Activated CD8-positive, alpha-beta memory T cell treated with anti-CD3 and anti-CD28 coated beads for 4 hours (primary cell): ENCODE measurements at regions not wholly inside any gene's neighbourhood (a gene's known extent, or its start where the extent isn't known, plus 50 kb on each side); places are given as distances from the start of the nearest gene placed in this dataset.

Source experiments
- DNase-seq, 2 donors: peaks; one replicate each; pipeline ENCODE4 v3.0.0-alpha.2; 2020; ENCODE audit warnings: low read depth in 2 of 2

DNA sequence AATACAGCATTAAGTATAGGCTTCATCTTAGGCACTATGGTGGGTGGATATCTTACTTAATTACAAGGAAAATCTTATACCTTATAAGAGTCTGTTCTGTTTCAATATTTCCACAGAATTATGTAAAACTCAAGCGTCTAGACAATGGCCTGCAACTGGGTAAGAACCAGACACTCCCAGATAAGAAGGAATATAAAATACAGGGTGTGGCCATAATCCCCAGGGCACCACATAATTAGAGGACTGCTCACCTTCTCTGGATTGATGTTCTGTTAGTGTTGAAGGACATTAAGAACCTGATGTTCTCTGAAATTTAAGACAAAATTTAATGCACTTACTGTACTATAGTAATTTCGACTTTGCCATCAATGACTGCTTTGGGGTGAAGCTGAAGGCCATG, 198.2 kb upstream of the ARSJ start:
- DNase-seq: no peak

DNA sequence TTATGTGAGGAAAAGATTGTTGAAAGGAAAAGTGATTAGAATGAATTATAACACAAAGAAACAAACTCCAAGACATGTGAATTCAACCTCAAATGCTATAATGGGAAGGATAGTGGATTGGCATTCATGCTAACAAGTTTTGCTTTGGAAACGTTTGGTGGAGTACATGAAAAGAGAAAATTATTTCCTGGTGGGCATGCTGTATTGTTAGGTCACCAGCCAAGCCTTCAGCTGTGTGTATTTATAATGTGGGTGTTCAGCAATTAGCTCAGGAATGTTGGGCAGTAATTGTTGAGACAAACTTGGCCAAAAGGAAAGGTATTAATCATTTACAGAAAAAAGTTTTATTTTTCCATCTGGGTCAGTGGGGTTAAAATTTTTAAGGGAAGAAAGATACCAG, 198.9 kb upstream of the ARSJ start:
- DNase-seq: no peak

DNA sequence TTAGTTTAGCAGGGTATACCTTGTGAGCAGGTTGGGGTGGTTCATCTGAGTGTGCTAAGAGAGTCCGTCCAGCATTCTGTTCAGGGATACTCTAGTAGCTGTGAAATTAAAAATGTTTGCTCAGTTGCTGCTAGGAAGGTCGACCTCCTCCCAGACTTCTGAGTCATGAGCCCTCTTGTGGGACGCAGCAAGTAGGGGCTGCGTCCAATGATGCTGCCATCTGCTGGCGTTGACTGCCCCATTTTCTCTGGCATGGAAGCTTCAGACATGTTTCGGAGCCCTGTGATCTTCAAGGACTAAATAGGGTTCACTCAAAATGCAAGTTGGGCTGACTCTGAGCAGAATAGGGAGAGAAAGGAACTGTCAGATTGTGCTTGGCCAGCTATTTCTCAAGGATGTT, 201.0 kb upstream of the ARSJ start:
- peak in 1 of 2 donors; percentile 16 for DNase-seq

DNA sequence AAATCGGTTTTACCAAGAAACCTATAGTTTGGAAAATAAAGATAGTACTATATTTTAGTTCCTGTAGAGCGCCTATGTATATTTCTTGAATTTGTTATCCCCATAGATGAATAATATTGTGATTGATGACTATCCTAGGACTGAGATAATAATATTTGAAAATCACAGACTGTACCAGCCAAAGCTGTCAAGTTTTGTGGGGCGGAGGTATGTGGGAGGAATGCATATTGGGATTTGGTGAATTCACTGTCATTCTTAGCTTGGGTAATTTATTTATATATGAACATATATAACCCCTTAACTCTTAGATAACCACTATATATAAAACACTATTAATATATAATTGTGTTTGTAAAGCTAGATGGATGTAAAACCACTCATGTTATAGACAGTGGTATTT, 205.5 kb upstream of the ARSJ start:
- DNase-seq: no peak

DNA sequence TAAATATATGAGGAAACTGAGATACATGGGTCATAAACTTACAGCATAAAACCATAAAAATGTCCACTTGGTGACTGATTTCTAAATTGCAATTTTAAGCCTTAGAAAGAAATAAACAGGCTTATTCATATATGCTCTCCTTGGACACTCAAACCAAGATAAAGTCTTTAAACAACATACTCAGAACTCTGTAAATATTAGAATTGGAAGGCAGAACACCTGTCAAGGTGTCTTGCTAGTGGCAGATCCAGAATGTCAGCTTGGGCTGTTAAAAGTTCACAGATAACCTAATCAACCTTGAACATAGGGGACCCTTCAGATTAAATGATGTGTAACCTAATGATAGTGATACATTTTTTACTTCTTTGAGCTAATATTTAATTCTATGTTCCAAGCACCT, 208.1 kb upstream of the ARSJ start:
- no peak for DNase-seq

DNA sequence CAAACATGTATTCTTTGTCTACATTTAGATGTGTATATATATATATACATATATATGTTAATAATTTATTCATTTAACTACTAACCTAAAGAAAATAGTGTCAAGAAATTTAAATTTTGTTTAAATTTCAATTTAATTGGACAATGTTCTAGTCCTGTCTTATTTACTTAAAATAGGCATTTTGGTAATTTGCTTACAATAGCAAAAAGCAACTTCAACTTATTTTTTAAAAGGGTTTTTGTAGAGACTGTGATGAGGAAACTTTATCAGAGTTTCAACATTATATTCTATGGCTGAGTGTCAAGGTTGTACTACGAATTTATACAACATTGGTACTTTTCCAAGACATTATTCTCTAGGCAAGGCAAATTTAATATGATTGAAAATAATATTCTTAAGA, 212.0 kb upstream of the ARSJ start:
- no peak for DNase-seq

DNA sequence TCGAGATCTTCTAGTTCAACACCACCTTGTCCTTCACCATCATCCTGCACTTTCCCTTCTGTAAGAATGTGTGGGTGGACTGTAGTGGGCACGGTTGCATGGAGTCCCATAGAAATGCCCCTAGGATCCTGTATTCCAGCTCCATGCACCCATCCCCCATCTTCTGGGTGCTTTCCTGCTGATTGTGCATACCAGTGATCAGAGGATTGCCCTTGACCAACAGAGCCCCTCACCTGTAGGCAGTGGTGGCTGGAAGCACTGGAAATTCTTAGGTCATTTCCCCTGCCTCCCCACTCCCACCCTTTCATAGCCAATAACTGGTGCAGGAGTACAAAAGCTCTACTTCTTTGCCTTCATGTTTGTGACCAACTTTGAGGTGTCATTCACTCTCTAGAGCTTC, 213.4 kb upstream of the ARSJ start:
- no peak for DNase-seq

DNA sequence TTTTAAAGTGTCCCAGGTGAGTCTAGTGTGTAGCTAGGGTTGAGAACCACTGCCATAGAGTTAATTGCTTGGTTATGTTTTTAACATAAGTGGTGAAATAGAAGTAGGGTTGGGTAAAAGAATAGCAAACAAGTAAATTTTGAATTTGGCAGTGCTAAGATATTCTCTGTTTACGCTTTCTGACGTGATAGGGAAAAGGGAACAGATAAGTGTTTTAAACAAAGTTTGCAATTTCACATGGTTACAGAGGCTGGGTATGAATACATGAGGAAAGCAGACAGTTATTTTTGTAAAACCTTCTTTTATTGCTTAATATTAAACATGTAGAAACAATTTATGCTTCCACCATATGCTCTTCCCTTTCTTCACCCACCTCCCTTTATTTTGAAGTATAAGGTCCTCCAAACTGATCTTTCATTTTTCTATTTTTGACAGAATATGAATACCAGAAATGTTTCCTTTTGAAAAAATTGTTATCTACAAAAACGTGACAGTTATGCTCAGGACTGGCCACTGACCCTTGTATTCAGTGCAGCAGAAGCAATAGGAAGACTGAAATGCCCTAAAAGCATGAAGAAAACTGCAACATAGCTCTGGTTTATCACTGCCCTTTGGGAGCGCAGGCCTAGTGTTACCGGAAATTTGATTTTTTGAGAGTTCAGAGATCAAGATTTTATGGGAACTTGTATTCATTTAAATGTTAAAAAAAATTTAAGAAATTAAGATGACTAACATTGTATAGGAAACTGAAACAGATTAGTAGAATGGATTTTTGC, 214.4 kb upstream of the ARSJ start:
- DNase-seq: no peak

DNA sequence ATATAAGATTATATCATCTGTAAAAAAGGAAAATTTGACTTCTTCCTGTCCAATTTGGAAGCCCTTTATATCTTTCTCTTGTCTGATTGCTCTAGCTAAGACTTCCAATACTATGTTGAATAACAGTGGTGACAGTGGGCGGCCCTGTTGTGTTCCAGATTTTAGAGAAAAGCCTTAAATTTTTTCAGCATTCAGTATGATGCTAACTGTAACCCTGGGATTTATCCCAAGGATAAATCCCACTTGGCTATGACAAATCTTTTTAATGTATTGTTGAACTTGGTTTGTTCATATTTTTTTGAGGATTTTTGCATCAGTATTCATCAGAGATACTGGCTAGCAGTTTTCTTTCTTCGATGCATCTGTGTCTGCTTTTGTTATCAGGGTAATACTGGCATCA, 217.2 kb upstream of the ARSJ start:
- no peak for DNase-seq

DNA sequence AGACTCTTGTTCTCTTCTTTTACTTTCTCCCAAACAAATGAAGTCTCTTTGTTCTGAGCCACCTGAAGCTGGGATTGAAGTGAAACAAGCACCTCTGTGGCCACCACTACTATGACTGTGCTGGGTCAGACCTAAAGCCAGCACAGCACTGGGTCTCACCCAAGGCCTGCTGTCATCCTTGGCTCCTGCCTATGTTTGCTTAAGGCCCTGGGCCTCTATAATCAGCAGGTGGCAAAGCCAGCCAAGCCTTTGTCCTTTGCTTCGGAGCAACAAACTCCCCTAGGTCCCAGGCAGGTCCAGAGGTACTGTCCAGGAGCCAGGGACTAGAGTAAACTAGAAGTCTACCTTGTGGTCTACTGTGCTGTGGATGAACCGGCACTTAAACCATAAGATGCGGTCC, 220.6 kb upstream of the ARSJ start:
- no peak for DNase-seq

DNA sequence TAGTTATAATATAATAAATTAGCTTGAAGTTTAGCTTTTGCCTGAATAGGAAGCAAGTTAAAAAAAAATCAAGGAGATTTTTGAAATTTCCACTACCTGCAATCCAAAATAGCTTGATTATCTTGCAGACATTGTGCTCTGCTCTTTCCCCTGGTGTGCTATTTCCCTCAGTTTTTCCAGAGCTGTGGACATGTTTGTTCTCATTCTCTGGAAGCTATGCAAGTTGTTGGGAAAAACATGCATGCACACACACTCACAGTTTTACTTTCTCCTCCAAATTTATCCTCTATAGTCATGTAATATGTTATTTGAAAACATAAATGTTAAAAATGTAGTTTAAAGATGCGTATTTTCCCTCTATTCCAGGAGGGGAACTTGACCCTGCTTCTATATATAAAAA, 225.8 kb upstream of the ARSJ start:
- DNase-seq: no peak

DNA sequence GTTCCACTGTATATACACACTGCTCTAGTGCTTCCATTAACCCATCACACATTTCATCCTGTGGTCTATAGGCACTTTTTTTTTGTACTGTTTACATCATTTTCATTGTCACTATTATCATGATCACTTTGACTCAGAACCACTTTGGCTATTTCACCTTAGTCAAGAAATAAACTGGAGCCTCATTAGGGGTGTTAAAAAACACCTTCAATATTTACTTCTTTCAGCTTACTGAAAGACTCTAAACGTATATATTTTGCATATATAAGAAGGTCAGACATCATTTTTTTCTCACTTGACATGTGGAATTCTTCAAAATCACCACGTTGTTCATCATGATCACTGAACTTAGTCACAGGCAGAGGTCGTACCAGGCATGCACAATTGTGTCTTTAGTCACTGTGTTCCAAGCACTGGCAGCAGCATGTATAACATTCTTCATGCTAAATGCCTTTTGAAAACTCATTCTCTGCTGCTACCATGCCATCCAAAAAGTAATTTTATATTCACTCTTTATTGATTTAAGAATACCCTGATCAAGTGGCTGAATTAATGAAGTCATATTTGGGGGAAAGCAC, 229.2 kb upstream of the ARSJ start:
- no peak for DNase-seq

DNA sequence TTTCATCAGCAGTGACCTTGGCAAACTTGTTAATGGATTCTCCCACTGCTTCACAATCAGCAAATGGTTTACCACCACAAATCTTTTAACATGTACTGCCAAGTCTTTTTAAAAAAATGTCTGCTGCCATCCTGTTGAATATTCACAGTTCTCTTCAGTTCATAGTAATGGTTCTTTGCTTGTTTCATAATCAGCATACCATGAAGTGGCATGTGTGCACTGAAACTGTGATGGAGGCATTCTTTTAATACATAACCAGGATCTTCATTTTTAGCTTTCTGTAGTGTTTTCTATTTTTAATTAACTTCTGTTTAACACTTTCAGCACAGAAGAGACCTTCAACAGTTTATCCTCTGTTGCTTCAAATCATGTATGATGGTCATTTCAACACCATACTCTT, 230.1 kb upstream of the ARSJ start:
- no peak for DNase-seq

DNA sequence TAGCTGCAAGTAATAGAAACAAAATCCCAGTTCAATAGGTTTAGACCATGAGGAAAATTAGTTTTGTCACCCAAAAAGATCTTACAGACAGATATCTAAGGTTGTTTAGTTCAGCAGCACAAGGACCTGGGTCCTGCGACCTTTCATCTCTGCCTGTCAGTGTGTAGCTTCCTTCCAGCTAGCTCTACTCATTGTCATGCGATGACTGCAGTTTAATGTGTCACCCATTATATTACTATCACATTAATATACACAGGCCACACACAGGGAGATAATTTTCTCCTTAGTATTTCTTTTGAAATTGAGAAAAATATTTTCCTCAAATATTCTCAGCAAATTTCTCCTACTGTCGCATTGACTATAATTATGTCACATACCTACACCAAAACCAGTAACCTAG, 232.1 kb upstream of the ARSJ start:
- no peak for DNase-seq

DNA sequence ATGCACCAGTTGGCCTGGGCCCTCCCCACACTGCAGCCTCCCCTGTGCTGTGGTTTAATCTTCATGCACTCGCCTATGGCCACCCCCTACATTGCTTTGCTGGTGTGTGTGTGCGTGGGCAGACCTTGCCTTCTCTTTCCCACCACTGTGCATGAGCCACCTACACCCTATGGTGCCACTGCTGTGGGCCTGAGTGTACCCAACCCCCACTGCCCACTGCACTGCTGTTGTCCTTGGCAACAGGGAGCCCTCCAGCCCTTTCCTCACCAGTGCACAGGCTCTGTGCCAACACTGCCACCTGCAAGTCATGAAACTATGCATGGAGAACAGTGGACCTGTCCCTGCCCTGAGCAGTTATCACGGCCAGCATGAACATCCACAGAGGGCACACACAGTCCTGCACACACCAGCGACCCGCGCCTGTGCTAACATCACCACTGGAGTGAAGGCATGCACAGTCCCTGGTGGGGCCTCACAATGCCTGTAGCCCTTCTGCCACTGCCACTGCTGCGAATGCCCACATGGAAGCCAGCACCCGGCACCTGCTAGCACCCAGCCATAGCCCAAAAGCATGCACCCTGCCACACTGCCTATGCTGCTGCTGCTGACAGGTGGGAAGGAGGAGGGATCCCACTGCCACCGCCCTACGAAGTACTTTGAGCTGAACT, 237.8 kb upstream of the ARSJ start:
- DNase-seq: no peak

DNA sequence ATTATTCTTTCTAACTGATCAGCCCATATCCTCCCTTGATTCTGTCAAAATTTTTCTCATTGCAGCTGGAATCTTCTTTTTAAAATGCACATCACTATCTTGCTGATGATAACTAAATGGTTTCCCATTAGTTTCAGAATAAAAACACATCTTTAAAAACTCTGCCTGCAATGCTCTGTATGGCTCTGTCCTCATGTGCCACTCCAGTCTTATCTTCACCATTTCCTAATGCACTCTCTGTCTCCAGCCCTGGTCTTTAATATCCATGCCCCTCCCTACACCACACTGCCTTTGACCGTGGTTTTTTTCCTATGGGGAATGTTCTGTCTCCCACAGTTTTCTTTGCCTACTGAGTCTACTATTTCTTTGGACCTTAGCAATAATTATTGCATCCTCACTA, 244.1 kb upstream of the ARSJ start:
- no peak for DNase-seq

DNA sequence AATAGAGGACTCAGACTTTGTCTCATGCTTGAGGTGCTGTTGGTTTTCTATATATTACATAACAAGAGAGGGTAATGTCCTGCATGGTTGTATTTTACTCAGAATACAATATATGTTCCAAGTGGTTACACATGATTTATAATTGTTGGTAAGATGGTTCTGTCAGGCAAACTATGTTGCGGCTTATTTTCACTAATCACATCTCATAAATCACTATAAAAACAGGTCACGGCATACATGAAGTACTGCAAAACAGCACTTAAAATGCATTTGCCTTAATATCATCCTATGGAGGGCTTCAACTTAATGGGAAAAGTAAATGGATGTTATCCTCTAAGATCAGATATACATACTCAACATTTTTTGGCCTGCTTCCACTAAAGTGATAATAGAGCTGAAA, 246.0 kb upstream of the ARSJ start:
- DNase-seq: no peak

DNA sequence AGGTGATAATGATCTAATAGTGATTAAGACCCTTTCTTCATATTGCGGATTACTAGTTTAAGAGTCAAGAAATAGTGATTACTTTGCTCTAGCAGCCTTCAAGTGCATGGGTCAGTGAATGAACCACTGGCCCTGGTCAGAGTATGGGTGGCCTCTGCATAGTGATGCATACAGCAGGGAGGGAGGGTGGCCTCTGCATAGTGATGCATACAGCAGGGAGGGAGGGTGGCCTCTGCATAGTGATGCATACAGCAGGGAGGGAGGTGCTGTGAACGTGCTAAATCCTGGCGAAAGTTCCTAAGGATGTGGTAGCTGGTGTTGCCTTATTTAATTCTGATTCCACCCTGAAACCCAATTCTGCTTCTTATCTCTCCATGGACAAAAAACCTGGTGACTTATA, 246.7 kb upstream of the ARSJ start:
- DNase-seq: no peak

DNA sequence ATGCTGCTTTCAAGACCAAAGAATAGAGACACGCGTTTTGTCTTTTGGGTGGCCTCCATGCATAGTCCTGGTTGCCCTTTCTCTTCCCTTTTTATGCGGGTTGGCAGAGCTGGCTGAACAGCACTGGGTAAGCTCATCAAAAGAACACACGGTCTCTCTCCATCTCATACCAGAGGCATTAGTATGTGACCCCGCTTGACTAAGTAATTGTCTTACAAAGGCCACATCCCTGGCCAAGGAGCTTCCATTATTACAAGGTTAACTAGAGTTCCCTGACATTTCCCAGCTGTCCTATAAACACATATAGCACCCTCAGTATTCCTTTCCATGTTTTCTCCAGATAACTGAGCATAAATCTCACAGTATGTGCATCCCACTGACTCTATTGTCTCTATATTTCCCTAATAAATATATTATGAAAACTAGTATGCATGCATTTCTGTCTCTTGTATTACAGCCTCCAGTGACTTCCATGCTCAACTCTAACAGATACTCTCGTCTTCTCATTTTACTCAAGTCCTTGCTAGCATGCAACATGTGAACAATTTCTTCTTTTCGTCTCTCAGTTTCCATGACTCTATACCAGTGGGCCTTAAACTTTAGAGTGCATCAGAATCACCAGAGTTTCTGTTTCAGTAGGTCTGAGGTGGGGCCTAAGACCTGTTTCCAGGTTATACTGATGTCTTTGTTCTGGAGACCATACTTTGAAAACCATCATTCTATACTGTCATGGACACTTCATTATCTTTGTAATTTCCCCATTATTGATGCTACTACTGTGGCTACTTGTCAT, 247.7 kb upstream of the ARSJ start:
- DNase-seq: no peak

DNA sequence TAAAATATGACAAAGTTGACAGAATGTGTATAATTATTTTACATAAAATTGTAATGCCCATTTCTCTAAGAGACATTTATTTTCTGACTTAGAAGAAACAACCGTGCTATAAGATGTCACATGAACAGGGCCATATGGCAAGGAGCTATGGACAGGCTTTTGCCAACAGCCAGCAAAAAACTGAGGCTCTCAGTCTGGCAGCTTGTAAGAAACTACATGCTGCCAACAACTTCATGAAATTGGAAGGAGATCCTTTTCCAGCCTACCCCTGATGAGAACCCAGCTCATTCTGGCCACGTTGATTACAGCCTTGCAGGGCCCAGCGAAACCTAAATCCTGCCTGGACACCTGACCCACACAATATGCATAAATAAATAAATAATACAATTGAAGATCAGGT, 250.3 kb upstream of the ARSJ start:
- no peak for DNase-seq

DNA sequence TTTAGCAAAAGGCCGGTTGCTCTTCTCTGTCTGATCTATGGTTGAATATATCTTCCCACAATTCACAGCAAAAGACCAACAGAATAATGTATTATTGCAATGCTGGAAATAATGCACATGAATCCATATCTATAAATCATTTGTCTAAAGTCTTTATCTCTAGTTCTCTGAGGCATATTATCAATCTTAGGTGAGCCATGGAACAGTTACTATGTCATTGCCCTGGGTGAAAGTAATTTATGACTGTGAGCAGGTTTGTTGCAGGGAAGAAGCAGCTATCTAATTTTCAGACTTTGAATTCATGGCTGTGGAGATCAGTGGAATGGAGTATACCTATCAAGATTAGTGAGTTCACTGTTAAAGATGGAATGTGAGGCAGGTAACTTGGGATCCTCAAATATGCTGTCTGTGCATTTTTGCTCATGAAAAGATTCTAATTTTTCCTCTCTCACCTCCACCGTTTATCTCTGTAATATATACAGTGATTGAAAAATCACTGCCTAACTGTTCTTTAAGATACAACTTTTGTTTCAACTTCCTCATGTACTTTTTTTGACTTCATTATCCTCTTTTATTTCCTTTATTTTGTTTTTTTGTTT, 256.8 kb upstream of the ARSJ start:
- no peak for DNase-seq

DNA sequence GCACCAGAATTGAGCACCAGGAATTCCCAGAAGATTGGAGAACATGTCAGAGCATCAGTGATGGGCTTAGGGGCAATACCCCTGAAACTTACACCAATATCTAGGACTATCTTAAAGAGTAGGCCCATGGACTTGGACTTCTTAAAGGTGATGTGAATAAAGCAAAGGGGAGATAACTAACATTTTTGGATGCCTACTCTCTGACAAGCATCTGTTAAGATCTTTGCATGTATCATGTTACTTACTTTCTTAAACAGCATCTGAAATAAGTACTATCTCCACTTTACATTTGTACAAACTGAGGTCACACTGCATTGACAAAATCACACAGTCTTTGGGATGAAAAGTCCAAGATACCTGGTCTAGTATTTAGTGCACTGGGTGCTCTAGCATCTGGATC, 258.6 kb upstream of the ARSJ start:
- no peak for DNase-seq
